Suprapubic skin (tissue), 3 donors: ENCODE measurements at regions not wholly inside any gene's neighbourhood (a gene's known extent, or its start where the extent isn't known, plus 50 kb on each side); places are given as distances from the start of the nearest gene placed in this dataset.

Experiments
- CTCF ChIP-seq, 2 donors: fragments of 200-600 bp in 1 of 2; fragments of 450-650 bp in 1 of 2; sonication (generic) in 1 of 2; IDR thresholded peaks; one replicate each; pipeline ENCODE4 v1.5.1; 2016 to 2019; ENCODE audit warnings: antibody characterized with exemption in 2 of 2, mild to moderate bottlenecking in 1 of 2, moderate library complexity in 1 of 2
- POLR2AphosphoS5 ChIP-seq, 3 donors: sonication (generic); formaldehyde crosslinking; IDR thresholded peaks; one replicate each; pipeline ENCODE4 v1.6.1; 2017; ENCODE audit warnings: antibody characterized with exemption in 3 of 3

DNA sequence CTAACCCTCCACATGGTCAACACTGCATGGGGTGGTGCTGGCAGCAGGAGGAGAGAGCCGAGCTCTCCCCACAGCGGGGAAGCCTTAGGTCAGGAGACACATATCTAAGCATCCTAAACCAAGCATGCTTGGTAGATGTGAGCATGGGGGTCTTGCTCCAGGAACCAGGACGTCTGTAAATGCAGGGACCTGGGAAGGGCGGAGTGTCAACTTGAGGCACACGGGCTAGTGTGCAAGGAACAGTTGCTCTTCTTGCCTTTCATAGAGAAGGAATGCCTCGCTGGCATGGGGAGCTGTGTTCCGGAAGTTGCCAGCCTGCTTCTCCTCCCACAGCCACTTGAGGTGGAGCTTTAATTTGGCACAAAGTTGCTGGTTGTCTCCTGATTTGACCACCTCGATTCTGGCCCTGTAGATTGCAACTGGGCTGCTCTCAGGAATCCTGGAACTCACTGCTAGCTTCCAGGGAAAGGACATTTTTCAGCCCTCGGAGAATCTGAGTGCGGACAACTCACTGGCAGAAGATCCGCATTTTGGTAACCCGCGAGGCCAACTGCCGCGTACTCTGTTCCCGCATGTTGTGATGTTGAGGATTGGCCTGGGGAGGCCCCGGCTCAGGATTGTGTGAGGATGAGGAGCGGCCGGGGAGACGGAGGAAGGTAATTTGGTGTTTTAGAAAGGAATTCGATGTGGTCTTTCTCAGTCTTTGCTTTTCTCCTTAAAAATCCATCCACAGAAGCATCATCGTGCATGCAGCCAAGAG is 370.3 kb upstream of the IRX1 start:
- TF ChIP-seq CTCF (IDR thresholded peaks at IDR 0.05), result no peak
- no peak for TF ChIP-seq POLR2AphosphoS5 (IDR thresholded peaks at IDR 0.05)
